22Rv1 (cell line): ENCODE measurements at regions not wholly inside any gene's neighbourhood (a gene's known extent, or its start where the extent isn't known, plus 50 kb on each side); places are given as distances from the start of the nearest gene placed in this dataset.

Experiments used
- ZFX ChIP-seq: fragments of 450-650 bp; IDR thresholded peaks from 2 replicates; pipeline ENCODE4 v1.6.1; 2017; ENCODE audit warnings: antibody characterized with exemption, borderline replicate concordance
- TF ChIP-seq, protein P1 (sequence below): fragments of 450-650 bp; IDR thresholded peaks from 2 replicates; pipeline ENCODE4 v1.5.1; 2017; ENCODE audit warnings: mild to moderate bottlenecking

DNA sequence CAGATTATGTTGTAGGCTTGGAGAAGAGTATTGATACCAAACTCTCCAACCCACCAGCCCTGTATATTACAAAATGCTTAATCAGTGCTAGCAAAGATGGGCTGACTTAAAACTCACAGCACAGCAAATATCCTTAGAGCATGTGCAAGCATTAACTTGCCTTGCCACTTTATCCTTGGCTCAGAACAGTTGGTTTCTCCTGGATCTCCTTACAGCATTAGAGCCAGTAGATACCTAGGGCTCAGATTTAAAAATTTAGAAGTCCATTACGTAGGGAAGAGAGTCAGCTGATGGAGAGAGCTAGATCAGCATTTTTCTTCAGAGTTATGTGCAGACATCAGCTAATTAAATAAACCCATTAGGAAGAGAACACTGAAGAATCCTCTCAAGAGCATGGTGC, 198.5 kb upstream of the ZBED5 start:
- TF ChIP-seq, protein P1, sequence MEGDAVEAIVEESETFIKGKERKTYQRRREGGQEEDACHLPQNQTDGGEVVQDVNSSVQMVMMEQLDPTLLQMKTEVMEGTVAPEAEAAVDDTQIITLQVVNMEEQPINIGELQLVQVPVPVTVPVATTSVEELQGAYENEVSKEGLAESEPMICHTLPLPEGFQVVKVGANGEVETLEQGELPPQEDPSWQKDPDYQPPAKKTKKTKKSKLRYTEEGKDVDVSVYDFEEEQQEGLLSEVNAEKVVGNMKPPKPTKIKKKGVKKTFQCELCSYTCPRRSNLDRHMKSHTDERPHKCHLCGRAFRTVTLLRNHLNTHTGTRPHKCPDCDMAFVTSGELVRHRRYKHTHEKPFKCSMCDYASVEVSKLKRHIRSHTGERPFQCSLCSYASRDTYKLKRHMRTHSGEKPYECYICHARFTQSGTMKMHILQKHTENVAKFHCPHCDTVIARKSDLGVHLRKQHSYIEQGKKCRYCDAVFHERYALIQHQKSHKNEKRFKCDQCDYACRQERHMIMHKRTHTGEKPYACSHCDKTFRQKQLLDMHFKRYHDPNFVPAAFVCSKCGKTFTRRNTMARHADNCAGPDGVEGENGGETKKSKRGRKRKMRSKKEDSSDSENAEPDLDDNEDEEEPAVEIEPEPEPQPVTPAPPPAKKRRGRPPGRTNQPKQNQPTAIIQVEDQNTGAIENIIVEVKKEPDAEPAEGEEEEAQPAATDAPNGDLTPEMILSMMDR: no peak
- TF ChIP-seq ZFX: no peak
